ENCODE measurements at regions not wholly inside any gene's neighbourhood (a gene's known extent, or its start where the extent isn't known, plus 50 kb on each side); places are given as distances from the start of the nearest gene placed in this dataset.

GRCh38 chr2:88253375-88253774, 83.2 kb downstream of the THNSL2 start:
- no peak overlapping the region for H3K27ac ChIP-seq
- TF ChIP-seq CTCF (IDR thresholded peaks at IDR 0.05) (no peak), POLR2A (IDR thresholded peaks at IDR 0.05) (no peak)
- H3K9me3 ChIP-seq (replicated peaks in 1 of 3), result no peaks in the 10 kb centered on the region
- H3K27me3 ChIP-seq, result no peaks in the 10 kb centered on the region
- no peak overlapping the region for H3K4me3 ChIP-seq
- 84 to 92% (median 90%) methylated on average over 7 of the region's 7 CpGs for WGBS, 4 donors
- no peaks in the 10 kb centered on the region for H3K4me1 ChIP-seq (replicated peaks in 1 of 2)
- intact Hi-C loops (cut with DNase I), result no loop called here
- no peaks in the 10 kb centered on the region for H3K36me3 ChIP-seq (replicated peaks in 1 of 2)
- no peak for DNase-seq

- no peak overlapping the region for H3K27ac ChIP-seq
- H3K4me1 ChIP-seq (replicated peaks in 1 of 2), result no peaks in the 10 kb centered on the region
- no peaks in the 10 kb centered on the region for H3K9me3 ChIP-seq (replicated peaks in 1 of 3)
- H3K4me3 ChIP-seq, result no peak overlapping the region
- H3K27me3 ChIP-seq, result no peaks in the 10 kb centered on the region
- 53 to 72% (median 67%) methylated on average over 5 of the region's 5 CpGs for WGBS, 4 donors
- intact Hi-C loops (cut with DNase I), result no loop called here
- no peak for DNase-seq
- H3K36me3 ChIP-seq (replicated peaks in 1 of 2), result no peaks in the 10 kb centered on the region
- TF ChIP-seq POLR2A (IDR thresholded peaks at IDR 0.05), result no peak
- TF ChIP-seq CTCF (IDR thresholded peaks at IDR 0.05), result no peak
These were observed 82.5 kb downstream of the THNSL2 start for GRCh38 chr2:88252646-88253045.

- Histone ChIP-seq H3K9me3 (replicated peaks in 1 of 3) (no peaks in the 10 kb centered on the region), H3K4me3 (no peak overlapping the region), H3K27ac (no peak overlapping the region), H3K36me3 (replicated peaks in 1 of 2) (no peaks in the 10 kb centered on the region), H3K4me1 (replicated peaks in 1 of 2) (no peaks in the 10 kb centered on the region), H3K27me3 (no peaks in the 10 kb centered on the region)
- DNase-seq, result peak in 1 of 7 donors; percentile 24
- intact Hi-C loops (cut with DNase I), result no loop called here
- no peak for TF ChIP-seq POLR2A (IDR thresholded peaks at IDR 0.05)
- WGBS, 4 donors, result 96 to 98% (median 96%) methylated on average over 3 of the region's 3 CpGs
These were observed 82.0 kb downstream of the THNSL2 start for GRCh38 chr2:88252111-88252510.

- Histone ChIP-seq H3K27ac (no peak overlapping the region), H3K4me3 (no peak overlapping the region), H3K36me3 (replicated peaks in 1 of 2) (no peaks in the 10 kb centered on the region), H3K27me3 (no peaks in the 10 kb centered on the region), H3K9me3 (replicated peaks in 1 of 3) (no peaks in the 10 kb centered on the region), H3K4me1 (replicated peaks in 1 of 2) (no peaks in the 10 kb centered on the region)
- TF ChIP-seq CTCF (IDR thresholded peaks at IDR 0.05), result no peak
- no peak for TF ChIP-seq POLR2A (IDR thresholded peaks at IDR 0.05)
- WGBS, 4 donors, result 76 to 90% (median 80%) methylated on average over 4 of the region's 4 CpGs
- no peak for DNase-seq
- intact Hi-C loops (cut with DNase I), result no loop called here
These were observed 80.3 kb downstream of the THNSL2 start for GRCh38 chr2:88250404-88250803.

- Histone ChIP-seq H3K36me3 (replicated peaks in 1 of 2) (no peaks in the 10 kb centered on the region), H3K27me3 (no peaks in the 10 kb centered on the region), H3K9me3 (replicated peaks in 1 of 3) (no peaks in the 10 kb centered on the region), H3K27ac (no peak overlapping the region), H3K4me1 (replicated peaks in 1 of 2) (no peaks in the 10 kb centered on the region), H3K4me3 (no peak overlapping the region)
- TF ChIP-seq CTCF (IDR thresholded peaks at IDR 0.05) (no peak), POLR2A (IDR thresholded peaks at IDR 0.05) (no peak)
- WGBS, 4 donors, result 80 to 85% (median 81%) methylated on average over 5 of the region's 5 CpGs
- intact Hi-C loops (cut with DNase I), result no loop called here
- DNase-seq, result no peak
These were observed 78.2 kb downstream of the THNSL2 start for GRCh38 chr2:88248280-88248828.

All from adrenal gland (tissue), 9 donors.